ENCODE measurements at regions not wholly inside any gene's neighbourhood (a gene's known extent, or its start where the extent isn't known, plus 50 kb on each side); places are given as distances from the start of the nearest gene placed in this dataset.

DNA sequence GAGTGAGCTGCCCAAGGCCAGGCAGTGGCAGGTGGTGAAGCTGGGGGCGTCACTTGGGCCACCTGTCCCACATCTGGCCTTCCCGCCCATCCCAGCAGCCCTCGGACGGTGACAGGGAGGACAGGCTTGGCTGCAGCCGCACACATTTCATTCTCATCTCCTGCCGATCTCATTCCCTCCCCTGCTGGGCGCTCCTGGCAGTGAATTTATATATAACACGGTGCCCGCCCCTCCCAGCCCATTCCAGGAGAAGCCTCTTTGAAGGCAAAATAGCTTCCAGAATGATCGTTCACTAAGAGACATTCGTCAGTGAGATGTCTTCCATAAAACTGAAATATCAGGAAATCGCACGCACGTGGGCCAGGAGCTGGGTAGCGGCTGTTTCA lies 861.3 kb downstream of the TBC1D22A start:
- TF ChIP-seq CTCF (IDR thresholded peaks at IDR 0.05; ENCODE audit: poor library complexity, severe bottlenecking): no peak

GRCh38 chr22:47623066-47623762 lies 860.8 kb downstream of the TBC1D22A start:
- DNase-seq (ENCODE audit: low spot score) (no peak), ATAC-seq (ENCODE audit: low read depth) (no peak)
- Histone ChIP-seq H3K4me1 (ENCODE audit: insufficient read depth, poor library complexity, severe bottlenecking) (no peaks in the 10 kb centered on the region), H3K27me3 (ENCODE audit: insufficient read depth, poor library complexity, severe bottlenecking) (no peaks in the 10 kb centered on the region), H3K4me3 (ENCODE audit: severe bottlenecking) (no peak overlapping the region), H3K36me3 (ENCODE audit: low read depth) (no peaks in the 10 kb centered on the region), H3K9me3 (ENCODE audit: severe bottlenecking) (peaks cover under 1% of the 10 kb centered on the region), H3K27ac (ENCODE audit: poor library complexity, severe bottlenecking) (no peak overlapping the region)
- no peak for TF ChIP-seq CTCF (IDR thresholded peaks at IDR 0.05; ENCODE audit: poor library complexity, severe bottlenecking)

More for the DNA sequence above, 861.3 kb downstream of the TBC1D22A start:
- DNase-seq (ENCODE audit: low spot score): no peak
- H3K27me3 ChIP-seq (ENCODE audit: insufficient read depth, poor library complexity, severe bottlenecking): no peaks in the 10 kb centered on the region
- no peaks in the 10 kb centered on the region for H3K36me3 ChIP-seq (ENCODE audit: low read depth)
- H3K27ac ChIP-seq (ENCODE audit: poor library complexity, severe bottlenecking): no peak overlapping the region
- no peaks in the 10 kb centered on the region for H3K4me1 ChIP-seq (ENCODE audit: insufficient read depth, poor library complexity, severe bottlenecking)
- no peak overlapping the region for H3K4me3 ChIP-seq (ENCODE audit: severe bottlenecking)
- peaks cover 1% of the 10 kb centered on the region for H3K9me3 ChIP-seq (ENCODE audit: severe bottlenecking)
- ATAC-seq (ENCODE audit: low read depth): no peak

DNA sequence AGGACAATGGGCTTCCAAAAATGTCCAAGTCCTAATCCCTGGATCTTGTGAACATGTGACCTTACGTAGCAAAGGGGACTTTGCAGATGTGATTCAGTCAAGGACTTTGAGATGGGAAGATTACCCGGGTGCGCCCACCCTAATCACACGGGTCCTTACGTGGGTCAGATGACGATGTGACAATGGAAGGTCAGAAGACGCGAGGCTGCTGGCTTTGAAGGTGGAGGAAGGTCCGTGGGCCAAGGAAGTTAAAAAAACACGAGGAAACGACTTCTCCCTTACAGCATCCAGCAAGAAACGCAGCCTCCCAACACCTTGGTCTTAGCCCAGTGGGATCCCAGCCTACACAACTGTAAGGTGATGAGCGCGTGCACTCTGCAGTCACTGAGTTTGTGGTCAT lies 860.1 kb downstream of the TBC1D22A start:
- no peak for TF ChIP-seq CTCF (IDR thresholded peaks at IDR 0.05; ENCODE audit: poor library complexity, severe bottlenecking)
- no peak overlapping the region for H3K4me3 ChIP-seq (ENCODE audit: severe bottlenecking)
- DNase-seq (ENCODE audit: low spot score) (no peak), ATAC-seq (ENCODE audit: low read depth) (no peak)
- H3K9me3 ChIP-seq (ENCODE audit: severe bottlenecking): no peaks in the 10 kb centered on the region
- H3K27ac ChIP-seq (ENCODE audit: poor library complexity, severe bottlenecking): no peak overlapping the region
- no peaks in the 10 kb centered on the region for H3K36me3 ChIP-seq (ENCODE audit: low read depth)
- no peaks in the 10 kb centered on the region for H3K4me1 ChIP-seq (ENCODE audit: insufficient read depth, poor library complexity, severe bottlenecking)
- H3K27me3 ChIP-seq (ENCODE audit: insufficient read depth, poor library complexity, severe bottlenecking): no peaks in the 10 kb centered on the region

GRCh38 chr22:47621253-47621652 lies 858.8 kb downstream of the TBC1D22A start:
- H3K9me3 ChIP-seq (ENCODE audit: severe bottlenecking): no peaks in the 10 kb centered on the region
- no peak for ATAC-seq (ENCODE audit: low read depth)
- TF ChIP-seq CTCF (IDR thresholded peaks at IDR 0.05; ENCODE audit: poor library complexity, severe bottlenecking): no peak

DNA sequence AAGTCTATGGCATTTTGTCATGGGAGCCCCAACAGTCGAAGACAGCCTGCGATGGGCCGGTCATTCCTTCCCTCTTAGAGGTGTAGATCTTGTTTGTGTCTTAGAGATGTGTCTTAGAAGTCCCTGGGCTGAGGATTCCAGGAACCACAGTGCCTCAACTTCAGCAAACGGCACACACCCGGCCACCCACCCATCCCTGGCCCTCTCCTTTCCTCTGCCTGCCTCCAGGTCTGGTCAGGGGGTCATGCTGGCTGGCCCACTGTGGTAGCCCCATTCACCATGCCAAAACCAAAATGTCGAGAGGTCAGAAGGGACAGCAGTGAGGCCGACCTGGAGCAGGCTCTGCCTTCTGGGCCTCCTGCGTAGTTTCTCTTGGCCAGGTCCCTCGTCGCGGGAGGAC lies 857.9 kb downstream of the TBC1D22A start:
- Histone ChIP-seq H3K36me3 (ENCODE audit: low read depth) (no peaks in the 10 kb centered on the region), H3K4me1 (ENCODE audit: insufficient read depth, poor library complexity, severe bottlenecking) (no peaks in the 10 kb centered on the region), H3K27me3 (ENCODE audit: insufficient read depth, poor library complexity, severe bottlenecking) (no peaks in the 10 kb centered on the region), H3K9me3 (ENCODE audit: severe bottlenecking) (no peaks in the 10 kb centered on the region), H3K27ac (ENCODE audit: poor library complexity, severe bottlenecking) (no peak overlapping the region), H3K4me3 (ENCODE audit: severe bottlenecking) (no peak overlapping the region)
- ATAC-seq (ENCODE audit: low read depth) (no peak), DNase-seq (ENCODE audit: low spot score) (no peak)
- TF ChIP-seq CTCF (IDR thresholded peaks at IDR 0.05; ENCODE audit: poor library complexity, severe bottlenecking): no peak

More at GRCh38 chr22:47621253-47621652, 858.8 kb downstream of the TBC1D22A start:
- Histone ChIP-seq H3K4me3 (ENCODE audit: severe bottlenecking) (no peak overlapping the region), H3K36me3 (ENCODE audit: low read depth) (no peaks in the 10 kb centered on the region), H3K27me3 (ENCODE audit: insufficient read depth, poor library complexity, severe bottlenecking) (no peaks in the 10 kb centered on the region), H3K4me1 (ENCODE audit: insufficient read depth, poor library complexity, severe bottlenecking) (no peaks in the 10 kb centered on the region), H3K27ac (ENCODE audit: poor library complexity, severe bottlenecking) (no peak overlapping the region)
- DNase-seq (ENCODE audit: low spot score): no peak
